ENCODE measurements at regions not wholly inside any gene's neighbourhood (a gene's known extent, or its start where the extent isn't known, plus 50 kb on each side); places are given as distances from the start of the nearest gene placed in this dataset.

GRCh38 chr7:26580064-26580591 is 284.3 kb downstream of the SKAP2 start:
- Mint-ChIP-seq H3K4me1 (no peaks in the 10 kb centered on the region), H3K27me3 (peaks cover 32% of the 10 kb centered on the region), H3K4me3 (no peak overlapping the region), H3K36me3 (ENCODE audit: low read depth) (no peaks in the 10 kb centered on the region), H3K27ac (no peak overlapping the region), H3K9me3 (no peaks in the 10 kb centered on the region)
- no peak for TF ChIP-seq CTCF (IDR thresholded peaks at IDR 0.05)
- no peak for ATAC-seq (ENCODE audit: low read depth)
- ChIA-PET POLR2A (no interaction called here), CTCF (no interaction called here)
- intact Hi-C loops (cut with micrococcal nuclease): no loop called here
- no peak for DNase-seq

GRCh38 chr7:26580711-26581110 is 283.7 kb downstream of the SKAP2 start:
- H3K4me3 Mint-ChIP-seq: no peak overlapping the region
- ChIA-PET CTCF (no interaction called here), POLR2A (interaction anchor here (0.6 kb wide), 1 partner anchor 204 kb away, joined by 3 read pairs; no protein-coding TSS in a partner anchor)
- H3K4me1 Mint-ChIP-seq: no peaks in the 10 kb centered on the region
- no peak for ATAC-seq (ENCODE audit: low read depth)
- no peak overlapping the region for H3K27ac Mint-ChIP-seq
- intact Hi-C loops (cut with micrococcal nuclease): no loop called here
- no peak for DNase-seq
- TF ChIP-seq CTCF (IDR thresholded peaks at IDR 0.05): no peak
- no peaks in the 10 kb centered on the region for H3K36me3 Mint-ChIP-seq (ENCODE audit: low read depth)
- no peaks in the 10 kb centered on the region for H3K9me3 Mint-ChIP-seq
- H3K27me3 Mint-ChIP-seq: peaks cover 32% of the 10 kb centered on the region

- Mint-ChIP-seq H3K36me3 (ENCODE audit: low read depth) (no peaks in the 10 kb centered on the region), H3K27ac (no peak overlapping the region), H3K27me3 (peaks cover 27% of the 10 kb centered on the region), H3K4me3 (no peak overlapping the region), H3K9me3 (no peaks in the 10 kb centered on the region), H3K4me1 (peaks cover 5% of the 10 kb centered on the region)
- no peak for TF ChIP-seq CTCF (IDR thresholded peaks at IDR 0.05)
- intact Hi-C loops (cut with micrococcal nuclease): no loop called here
- ChIA-PET POLR2A (no interaction called here), CTCF (no interaction called here)
- no peak for DNase-seq
- no peak for ATAC-seq (ENCODE audit: low read depth)
Measured at GRCh38 chr7:26583094-26583648, 281.2 kb downstream of the SKAP2 start.

GRCh38 chr7:26584326-26584725 is 280.1 kb downstream of the SKAP2 start:
- Mint-ChIP-seq H3K27ac (no peak overlapping the region), H3K9me3 (no peaks in the 10 kb centered on the region), H3K27me3 (peaks cover 24% of the 10 kb centered on the region), H3K4me3 (no peak overlapping the region), H3K4me1 (peaks cover 8% of the 10 kb centered on the region), H3K36me3 (ENCODE audit: low read depth) (no peaks in the 10 kb centered on the region)
- CTCF ChIA-PET: no interaction called here
- ATAC-seq (ENCODE audit: low read depth): no peak
- intact Hi-C loops (cut with micrococcal nuclease): no loop called here
- no peak for TF ChIP-seq CTCF (IDR thresholded peaks at IDR 0.05)
- DNase-seq: no peak
- POLR2A ChIA-PET: no interaction called here

GRCh38 chr7:26584987-26585665 is 279.3 kb downstream of the SKAP2 start:
- POLR2A ChIA-PET: no interaction called here
- Mint-ChIP-seq H3K27ac (no peak overlapping the region), H3K36me3 (ENCODE audit: low read depth) (no peaks in the 10 kb centered on the region), H3K4me3 (no peak overlapping the region), H3K27me3 (peaks cover 17% of the 10 kb centered on the region), H3K9me3 (no peaks in the 10 kb centered on the region), H3K4me1 (peaks cover 8% of the 10 kb centered on the region)
- intact Hi-C loops (cut with micrococcal nuclease): no loop called here
- DNase-seq (no peak), ATAC-seq (ENCODE audit: low read depth) (no peak)
- CTCF ChIA-PET: no interaction called here
- no peak for TF ChIP-seq CTCF (IDR thresholded peaks at IDR 0.05)

Measured in activated B cell treated with CpG ODN at 0.5 μM for 24 hours (primary cell).